DMS53 treated with DMSO at 0.1 percent for 48 hours (cell line): ENCODE measurements at regions not wholly inside any gene's neighbourhood (a gene's known extent, or its start where the extent isn't known, plus 50 kb on each side); places are given as distances from the start of the nearest gene placed in this dataset.
"Not testable (repeated sequence)": the region's sequence is repeated elsewhere in the genome, so short reads cannot be mapped to it uniquely, and the experiment has no call there.

Experiments
- DNase-seq: peaks from one replicate; lab custom pipeline; 2025; ENCODE audit not compliant: unreplicated experiment; lab: John Stamatoyannopoulos, UW

DNA sequence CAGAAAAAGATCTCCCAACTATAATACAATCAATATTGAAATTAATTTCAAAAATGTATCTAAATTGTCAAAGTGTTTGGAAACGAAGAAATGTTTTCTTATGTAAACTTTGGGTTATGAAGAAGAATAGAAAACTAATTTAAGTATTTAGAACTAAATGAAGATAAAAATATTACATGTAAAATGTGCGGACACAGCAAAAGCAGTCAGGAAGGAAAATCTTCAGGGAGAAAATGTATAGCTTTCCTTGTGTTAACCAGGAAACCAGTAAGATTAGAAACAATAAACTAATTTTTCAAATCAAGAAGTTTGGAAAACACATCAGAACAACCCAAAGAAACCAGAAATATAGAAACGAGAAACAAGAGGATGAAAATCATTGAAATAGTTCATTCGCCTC lies 466.5 kb downstream of the BRD1 start:
- DNase-seq, result no peak

DNA sequence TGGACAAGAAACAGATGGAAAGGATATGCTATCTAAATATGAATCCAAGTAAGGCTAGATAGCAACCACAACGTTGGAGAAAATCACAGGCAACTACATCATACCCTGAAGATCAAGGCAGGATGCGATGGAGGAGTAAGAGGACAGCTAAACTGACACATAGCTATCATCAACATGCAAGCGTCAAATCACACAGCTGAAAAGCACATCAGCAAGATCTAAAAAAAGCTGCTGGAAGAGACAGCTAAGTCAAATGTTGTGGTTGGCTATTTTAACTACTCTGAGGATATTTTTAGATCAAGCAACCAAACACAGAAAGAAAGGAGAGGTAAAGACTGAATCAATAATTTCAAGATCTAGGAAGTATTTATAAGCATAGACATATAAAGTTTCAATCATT lies 466.9 kb downstream of the BRD1 start:
- DNase-seq, result no peak

DNA sequence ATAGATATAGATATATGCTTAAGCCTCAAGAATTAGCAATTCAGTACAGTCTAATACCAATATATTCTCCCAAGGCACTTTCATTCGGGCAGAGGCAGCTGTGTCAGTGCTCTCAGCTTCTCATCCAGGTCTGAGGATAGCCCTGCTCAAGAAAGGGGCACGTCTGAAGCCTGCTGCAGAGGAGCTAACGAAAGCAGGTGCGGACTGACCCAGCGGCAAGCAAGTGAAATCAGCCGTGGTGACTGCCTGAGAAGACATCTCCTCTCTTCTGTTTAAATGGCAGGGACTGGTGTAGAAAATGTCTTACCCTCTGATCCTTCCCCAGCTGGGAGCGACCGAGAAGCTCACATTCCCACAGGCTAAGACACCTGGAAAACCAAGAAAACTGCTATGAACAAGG lies 468.6 kb downstream of the BRD1 start:
- no peak for DNase-seq

DNA sequence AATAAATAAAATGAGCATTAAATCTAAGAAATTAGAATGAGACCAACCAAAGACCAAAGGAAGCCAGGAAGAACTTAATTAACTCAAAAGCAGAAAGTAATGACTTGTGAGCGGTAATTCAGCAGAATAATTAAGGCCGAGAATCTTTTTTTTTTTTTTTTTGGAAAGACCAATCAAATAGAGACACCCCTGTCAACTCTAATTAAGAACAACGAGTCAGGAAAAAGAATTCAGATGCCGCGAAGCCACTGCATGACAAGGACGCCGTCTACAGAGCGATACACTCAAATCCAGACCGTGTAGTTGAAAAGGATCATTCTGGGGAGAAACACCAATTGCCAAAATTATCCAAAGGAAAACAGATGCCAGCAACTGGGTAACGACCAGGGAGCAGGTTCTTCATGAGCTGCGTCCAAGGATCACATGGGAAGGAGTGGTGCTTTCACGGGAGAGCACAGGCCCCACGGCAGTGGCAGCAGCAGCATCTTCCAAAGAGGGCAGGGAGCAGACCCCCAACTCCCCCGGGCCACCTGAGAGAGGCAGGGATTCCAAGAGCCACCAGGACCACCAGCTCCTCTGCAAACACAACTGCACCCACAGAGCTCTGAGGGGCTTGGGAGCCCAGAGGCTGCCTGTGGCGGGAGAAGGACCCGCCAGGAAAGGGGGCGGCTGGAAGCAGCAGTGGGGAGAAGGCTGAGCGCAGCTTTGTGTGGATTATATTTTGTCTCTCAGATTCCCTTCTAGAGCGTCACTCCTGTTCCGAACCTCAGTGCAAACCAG lies 469.8 kb downstream of the BRD1 start:
- no peak for DNase-seq

DNA sequence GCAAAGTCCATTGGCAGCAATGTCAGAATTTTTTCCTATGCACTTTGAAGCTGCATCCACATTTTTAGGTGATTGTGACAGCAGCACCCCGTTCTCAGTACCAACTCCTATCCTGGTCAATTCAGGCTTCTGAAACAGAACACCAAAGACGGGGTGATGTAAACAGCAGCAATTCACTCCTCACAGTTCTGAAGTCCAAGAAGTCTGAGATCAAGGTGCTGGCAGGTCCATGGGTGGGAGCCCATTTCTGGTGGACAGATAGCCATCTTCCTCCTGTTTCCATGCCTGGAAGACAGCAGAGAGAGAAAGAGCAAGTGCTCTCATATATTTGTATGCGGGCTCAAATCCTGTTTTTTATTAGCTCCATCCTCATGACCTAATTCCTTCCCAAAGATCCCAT lies 471.2 kb downstream of the BRD1 start:
- no peak for DNase-seq

DNA sequence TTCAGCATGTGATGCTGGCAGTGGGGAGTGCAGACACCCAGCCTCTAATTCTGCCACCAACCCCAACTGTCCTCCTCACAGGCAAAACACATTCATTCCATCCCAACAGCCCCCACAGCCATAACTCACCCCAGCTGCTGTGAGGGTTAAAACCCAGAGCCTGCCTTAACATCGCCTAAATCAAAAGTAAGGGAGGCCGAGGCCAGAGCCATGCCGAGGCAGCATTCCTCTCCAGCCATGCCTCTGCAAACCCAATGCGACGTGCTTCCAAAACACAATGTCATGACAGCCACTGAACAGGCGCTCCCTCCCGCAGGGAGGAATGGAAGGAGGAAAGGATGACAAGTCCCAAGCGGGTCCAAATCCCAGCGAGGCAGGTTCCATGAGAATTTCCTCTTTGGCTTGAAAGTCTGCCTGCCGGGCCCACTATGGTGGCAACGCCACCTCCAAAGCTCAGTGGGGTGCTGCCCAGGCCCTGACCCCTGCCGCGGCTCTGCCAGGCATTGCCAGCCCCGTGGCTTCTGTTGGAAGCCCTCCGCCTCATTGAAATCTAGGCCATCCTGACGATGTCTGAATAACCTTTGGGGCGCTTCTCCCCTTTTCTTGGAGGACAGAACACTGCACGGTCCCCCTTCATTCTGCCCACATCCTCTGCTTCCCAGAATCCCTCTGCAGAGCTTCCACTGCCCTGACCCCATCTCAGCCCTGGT lies 472.3 kb downstream of the BRD1 start:
- DNase-seq, result no peak

DNA sequence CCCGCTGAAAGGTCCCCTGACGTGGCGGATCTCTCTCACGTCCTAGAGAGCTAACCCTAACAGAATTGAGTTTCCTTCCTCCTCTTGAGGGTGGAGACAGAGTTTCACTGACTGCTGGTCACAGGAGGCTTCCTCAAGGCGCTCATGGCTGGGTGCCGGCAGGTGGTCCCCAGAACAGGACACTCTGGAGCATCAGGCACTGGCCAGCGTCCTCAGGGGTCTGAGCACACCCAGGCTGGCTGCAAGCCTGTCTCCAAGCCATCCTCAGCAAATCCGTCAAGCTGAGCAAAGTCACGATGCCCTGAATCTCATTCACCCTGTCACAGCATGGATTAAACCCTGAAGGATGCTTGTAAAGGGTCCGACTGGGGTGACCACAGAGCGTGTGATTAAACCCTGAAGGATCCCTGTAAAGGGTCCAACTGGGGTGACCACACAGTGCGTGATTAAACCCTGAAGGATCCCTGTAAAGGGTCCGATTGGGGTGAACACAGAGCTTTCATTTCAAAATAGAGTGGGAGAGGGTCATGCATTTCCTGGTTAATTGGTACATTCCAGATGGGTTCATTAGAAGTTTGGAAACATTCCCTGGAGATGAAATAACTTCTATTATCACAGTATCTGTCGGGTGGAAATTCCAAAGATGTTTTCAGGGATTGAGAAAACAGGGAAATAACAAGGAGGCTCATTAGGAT lies 473.0 kb downstream of the BRD1 start:
- DNase-seq, result no peak

DNA sequence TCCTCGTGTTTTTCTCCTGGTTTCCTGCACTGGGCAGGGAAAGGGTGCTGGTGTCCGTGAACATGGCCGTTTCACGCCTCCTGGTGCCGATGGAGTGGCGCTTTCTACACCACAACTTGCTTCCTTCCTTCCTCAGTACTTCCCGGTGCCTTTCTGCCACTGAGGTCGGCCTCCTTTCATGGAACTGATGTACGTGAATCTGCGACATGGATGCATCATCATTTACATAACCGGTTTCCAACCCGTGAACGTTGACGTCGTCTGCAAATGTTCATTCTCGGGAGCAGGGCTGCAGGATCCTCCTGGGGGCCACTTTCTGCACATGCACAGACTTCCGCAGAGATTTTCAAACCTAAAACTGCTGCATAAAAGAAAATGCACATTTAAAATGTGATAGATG lies 474.4 kb downstream of the BRD1 start:
- no peak for DNase-seq

DNA sequence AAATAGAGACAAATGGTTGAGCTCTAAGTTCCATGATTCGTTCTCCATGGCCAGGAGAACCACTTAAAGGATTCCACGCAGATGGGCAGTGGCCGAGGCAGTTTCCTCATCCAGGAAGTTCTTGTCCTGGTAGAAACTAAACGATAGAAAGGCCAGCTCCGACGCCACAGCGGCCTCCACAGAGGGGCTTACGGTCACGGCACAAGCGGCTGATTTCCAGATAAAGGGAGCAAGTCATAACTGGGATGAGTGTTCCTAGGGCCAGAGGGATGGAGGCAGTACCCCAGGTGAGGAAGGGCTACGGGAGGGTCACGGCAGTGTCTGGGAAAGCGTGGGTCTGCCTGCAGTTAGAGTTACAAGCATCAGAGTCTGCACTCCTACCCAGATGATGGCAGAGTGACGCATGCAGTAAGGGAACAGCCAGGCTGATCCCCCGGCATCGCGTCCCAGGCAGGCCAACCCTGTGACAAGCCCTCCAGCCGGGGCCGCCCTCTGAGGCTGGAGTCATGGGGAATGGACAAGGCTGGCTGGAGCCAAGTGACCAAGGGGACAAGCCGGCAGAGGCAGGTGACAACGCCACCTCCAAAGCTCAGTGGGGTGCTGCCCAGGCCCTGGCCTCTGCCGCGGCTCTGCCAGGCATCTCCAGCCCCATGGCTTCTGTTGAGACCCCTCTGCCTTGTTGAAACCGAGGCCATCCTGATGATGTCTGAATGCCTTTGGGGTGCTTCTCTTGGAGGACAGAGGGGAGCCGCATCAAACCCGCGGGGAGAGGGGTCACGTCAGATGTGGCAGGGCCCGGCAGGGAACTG lies 475.1 kb downstream of the BRD1 start:
- no peak for DNase-seq

DNA sequence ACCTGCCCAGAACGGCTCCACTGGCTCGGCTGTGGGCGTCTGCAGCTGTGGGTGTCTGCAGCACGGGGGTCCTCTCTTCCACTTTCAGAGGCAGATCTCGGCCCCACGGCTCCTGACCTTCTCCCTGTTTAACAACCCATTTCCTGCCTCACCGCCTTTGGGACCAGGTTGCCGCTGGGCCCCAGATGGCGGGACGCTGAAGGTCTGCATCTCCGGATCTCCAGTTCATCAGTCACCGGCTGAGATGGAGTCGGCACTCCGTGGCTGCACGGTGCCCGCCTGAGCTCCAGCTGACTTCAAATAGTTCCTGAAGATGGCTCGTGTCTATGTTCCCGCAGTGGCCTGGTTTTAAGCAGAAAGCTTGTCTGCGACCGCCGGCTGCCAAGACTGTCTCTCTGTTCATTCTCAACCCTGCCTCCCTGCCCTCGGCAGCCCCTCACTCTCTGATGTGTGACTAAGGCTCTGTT lies 475.9 kb downstream of the BRD1 start:
- no peak for DNase-seq

DNA sequence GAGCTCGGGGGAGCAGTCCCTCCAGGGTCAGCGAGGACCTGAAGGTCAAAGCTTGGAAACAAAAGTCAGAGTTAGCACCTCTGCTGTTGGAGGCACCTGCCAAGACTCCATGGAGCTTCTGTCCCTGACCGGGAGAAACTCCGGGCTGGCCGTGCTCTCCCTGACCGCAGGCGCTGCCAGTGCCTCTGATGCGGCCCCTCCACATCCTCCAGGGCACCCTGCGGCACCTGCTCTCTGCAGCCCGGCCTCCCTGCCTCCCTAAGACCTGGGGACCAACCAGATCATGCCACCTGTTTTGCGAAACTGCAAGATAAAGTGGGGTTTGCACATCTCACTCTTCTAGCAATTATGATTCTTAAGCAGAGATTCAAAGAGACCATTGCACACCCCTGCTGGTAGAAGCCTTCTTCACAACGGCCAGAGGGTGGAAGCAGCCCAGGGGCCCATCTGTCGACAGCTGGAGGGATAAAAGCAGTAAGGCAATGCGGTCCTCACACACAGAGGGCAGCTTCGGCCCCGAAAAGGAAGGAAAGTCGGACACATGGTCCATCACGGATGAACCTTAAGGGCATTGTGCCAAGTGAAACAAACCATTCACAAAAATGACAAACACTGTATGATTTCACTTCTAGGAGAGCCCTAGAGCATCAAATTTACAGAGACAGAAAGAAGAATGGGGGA lies 477.1 kb downstream of the BRD1 start:
- no peak for DNase-seq

DNA sequence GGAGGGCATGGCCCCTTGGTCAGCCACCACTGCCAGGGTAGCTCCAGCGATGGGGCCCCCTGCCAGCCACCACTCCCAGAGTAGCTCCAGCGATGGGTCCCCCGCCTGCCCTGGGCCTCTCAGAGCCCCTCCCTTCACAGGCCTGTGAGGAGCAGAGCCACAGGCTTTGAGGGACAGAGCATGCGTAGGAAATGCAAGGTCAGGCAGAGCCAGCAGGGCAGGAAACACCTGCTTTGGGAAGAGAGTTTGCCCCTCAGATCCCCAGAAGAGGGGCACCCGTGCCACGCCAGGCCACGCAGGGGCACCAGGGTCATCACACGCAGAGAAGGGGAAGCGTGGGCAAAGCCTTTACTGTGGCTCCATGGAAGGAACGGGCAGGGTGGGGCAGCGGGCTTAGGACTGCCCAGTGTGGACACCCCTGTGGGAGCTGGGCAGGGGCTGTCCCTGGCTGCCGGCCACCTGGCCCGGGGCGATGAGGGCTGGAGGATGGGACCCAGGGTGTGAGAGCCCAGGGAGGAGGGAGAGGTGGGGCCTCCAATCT lies 477.8 kb downstream of the BRD1 start:
- no peak for DNase-seq

DNA sequence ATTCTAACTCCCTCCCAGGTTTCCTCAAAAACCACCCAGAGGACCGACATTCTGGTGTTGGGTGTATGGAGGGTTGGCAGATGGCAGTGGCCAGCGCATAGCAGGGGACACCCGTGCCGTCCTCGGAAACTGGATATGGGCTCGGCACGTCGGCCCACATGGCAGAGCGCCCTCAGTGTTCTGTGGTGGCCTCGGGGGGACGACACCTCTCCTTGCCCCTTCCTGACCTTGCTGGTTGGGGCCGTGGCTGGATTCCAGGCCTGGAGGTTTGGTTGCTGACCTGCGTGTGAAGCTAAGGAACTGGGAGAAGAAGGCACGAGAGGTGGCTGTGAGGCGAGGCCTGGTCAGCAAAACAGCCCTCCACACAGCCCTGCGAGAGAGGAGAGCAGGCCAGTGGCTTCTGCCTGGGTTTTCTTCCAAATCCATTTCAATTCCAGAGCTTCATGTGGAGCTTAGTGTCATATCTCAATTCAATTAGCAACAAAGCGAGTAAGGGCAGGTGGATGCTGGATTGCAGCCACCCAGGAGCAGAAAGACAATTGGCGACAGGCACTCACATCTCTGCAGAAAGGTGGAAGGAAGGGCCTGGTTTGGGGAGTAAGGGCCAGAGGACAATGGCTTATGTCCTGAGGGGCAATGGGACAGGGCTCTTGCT lies 478.4 kb downstream of the BRD1 start:
- DNase-seq, result no peak

DNA sequence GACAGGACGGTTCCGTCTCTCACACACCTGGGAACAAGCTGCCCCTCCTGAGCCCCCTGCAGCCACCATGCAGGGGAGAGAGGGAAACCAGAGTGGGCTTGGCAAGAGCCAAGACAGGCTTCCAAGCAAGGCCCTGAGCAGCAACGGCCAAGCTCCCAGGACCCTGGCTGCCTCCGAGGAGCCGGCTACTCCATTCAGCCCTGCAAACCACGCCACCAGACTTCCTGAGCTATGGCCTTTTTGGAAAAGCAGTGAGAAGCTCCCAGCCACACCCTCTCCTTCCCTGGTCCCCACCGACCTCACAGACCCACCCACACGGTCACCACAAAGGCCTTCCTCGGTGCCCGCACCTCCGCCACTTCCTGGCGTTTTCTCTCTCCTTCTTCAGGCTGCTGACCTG lies 479.0 kb downstream of the BRD1 start:
- DNase-seq, result no peak

DNA sequence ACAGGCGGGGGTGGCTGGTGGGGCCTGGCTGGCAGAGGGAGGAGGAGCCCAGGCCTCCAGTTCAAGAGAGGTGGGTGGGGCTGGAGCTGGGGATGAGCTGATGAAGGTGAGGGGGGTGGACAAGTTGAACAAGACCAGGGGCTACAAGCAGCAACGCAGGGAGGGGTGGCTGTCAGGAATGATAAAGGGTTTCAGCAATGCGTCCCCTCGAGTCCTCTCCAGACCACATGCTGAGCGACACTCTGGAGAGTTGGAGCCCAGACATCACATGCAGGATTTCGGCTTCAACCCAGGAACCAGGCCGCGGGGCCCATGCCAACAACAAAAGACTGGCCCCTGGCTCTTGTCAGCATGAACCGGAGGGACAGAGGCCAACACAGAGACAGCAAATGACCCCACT lies 480.3 kb downstream of the BRD1 start:
- no peak for DNase-seq

DNA sequence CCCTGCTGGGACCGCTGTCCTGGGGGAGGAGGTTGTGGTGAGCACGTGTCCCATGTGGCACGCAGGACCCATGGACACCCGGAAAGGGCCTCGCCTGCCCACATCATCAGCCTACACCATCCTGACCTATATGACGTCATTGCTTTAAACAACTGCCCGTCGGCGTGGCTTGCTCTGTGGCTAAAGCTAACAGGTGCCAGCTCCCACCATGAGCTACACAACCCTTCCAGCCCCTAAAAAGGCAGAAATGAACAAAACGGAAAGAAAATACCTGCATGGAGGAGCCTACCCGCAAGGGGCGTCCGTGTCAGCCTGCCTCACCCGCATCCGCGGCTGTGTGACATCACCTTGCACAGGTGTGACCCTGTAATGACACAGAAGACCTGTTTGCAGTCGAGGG lies 481.8 kb downstream of the BRD1 start:
- no peak for DNase-seq

DNA sequence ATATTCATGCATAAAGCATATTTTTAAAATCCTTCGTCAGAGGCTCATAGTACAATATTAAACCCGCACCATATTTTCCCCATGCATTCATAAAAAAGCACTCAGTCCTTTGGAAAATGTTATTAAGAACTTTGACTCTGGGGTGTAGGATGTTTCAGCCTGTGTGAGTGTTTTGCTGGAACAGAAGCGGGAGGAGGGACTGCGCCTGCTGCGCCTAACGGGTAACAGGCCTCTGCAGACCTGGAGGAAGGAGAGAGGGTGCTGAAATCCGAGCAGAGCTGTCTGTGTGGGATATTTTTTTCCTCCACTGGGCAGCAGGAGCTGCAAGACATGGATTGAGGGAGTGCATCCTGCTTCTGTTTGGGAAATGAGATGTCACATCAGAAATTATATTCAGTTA lies 483.0 kb downstream of the BRD1 start:
- DNase-seq, result no peak

DNA sequence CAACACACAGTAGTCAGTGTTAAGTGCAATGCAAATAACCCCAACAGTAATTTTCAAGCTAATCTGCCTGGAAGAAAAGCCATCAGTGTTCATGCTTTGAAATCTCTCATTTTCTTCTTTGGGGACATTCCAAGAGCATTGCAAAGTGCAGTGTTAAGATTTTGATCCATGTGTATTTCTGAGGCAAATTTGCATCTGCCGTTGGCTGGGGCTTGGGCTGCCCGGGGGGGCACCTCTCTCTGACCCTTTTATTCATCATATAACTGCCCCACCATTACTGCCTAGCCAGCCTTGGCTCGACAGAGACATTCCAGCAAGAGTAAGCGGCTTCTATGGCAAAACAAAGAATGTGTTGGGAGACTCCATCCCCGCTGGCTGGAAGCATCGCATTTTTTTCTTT lies 483.5 kb downstream of the BRD1 start:
- no peak for DNase-seq

DNA sequence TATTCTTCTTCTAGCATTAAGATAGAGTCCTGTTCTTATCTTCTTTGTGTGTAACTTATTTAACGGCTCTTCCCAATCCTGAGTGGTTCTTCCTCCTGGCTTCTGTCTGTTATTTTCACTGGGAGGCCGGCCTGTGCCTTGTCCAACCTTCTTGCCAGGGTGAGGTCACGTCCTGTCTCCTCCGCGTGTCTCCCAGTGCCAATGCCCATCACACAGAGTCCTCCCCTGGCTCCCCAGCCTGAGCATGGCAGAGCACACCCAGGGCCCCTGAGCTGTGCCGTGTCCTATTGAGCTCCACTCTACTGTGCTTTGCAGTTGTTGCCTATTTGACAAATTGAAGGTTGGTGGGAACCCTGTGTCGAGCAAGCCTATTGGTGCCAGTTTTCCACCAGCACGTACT lies 487.3 kb downstream of the BRD1 start:
- DNase-seq, result no peak

DNA sequence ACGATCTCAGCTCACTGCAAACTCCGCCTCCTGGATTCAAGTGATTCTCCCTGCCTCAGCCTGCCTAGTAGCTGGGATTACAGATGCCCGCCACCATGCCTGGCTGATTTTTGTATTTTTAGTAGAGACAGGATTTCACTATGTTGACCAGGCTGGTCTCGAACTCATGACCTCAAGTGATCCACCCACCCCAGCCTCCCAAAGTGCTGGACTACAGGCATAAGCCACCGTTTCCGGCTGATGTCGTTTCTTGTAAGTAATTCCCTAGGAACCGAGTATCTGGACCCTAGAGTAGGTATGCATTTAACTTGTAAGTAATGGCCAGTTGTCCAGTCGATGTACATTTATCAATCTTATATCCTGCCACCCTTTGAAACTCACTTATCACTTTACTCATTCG lies 491.2 kb downstream of the BRD1 start:
- not testable (repeated sequence) for DNase-seq
